ENCODE measurements at regions not wholly inside any gene's neighbourhood (a gene's known extent, or its start where the extent isn't known, plus 50 kb on each side); places are given as distances from the start of the nearest gene placed in this dataset.
A peak's percentile ranks its signal among the peaks of the same experiment; 100 is the strongest.

DNA sequence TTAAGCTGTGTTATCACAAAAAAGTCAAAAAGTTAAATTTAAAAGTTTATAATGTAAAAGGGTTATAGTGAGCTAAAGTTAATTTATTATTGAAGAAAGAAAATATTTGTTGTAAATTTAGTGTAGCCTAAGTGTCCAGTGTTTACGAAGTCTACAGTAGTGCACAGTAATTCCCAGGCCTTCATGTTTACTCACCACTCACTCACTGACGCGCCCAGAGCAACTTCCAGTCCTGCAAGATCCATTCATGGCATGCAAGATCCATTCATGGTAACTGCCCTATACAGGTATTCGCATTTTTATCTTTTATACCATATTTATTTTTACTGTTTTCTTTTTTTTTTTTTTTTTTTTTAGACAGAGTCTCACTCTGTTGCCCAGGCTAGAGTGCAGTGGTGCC lies 69.5 kb downstream of the TPRA1 start:
- Mint-ChIP-seq H3K27me3 (ENCODE audit: unreplicated experiment) (peaks cover 57% of the 10 kb centered on the region), H3K9me3 (ENCODE audit: unreplicated experiment) (peaks cover 12% of the 10 kb centered on the region), H3K4me3 (ENCODE audit: unreplicated experiment) (no peak overlapping the region), H3K27ac (ENCODE audit: unreplicated experiment) (no peak overlapping the region), H3K36me3 (ENCODE audit: unreplicated experiment) (no peaks in the 10 kb centered on the region), H3K4me1 (ENCODE audit: unreplicated experiment) (no peaks in the 10 kb centered on the region)
- TF ChIP-seq, protein P1, sequence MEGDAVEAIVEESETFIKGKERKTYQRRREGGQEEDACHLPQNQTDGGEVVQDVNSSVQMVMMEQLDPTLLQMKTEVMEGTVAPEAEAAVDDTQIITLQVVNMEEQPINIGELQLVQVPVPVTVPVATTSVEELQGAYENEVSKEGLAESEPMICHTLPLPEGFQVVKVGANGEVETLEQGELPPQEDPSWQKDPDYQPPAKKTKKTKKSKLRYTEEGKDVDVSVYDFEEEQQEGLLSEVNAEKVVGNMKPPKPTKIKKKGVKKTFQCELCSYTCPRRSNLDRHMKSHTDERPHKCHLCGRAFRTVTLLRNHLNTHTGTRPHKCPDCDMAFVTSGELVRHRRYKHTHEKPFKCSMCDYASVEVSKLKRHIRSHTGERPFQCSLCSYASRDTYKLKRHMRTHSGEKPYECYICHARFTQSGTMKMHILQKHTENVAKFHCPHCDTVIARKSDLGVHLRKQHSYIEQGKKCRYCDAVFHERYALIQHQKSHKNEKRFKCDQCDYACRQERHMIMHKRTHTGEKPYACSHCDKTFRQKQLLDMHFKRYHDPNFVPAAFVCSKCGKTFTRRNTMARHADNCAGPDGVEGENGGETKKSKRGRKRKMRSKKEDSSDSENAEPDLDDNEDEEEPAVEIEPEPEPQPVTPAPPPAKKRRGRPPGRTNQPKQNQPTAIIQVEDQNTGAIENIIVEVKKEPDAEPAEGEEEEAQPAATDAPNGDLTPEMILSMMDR (IDR thresholded peaks at IDR 0.05) = no peak
- no peak for DNase-seq (ENCODE audit: extremely low spot score, unreplicated experiment)

DNA sequence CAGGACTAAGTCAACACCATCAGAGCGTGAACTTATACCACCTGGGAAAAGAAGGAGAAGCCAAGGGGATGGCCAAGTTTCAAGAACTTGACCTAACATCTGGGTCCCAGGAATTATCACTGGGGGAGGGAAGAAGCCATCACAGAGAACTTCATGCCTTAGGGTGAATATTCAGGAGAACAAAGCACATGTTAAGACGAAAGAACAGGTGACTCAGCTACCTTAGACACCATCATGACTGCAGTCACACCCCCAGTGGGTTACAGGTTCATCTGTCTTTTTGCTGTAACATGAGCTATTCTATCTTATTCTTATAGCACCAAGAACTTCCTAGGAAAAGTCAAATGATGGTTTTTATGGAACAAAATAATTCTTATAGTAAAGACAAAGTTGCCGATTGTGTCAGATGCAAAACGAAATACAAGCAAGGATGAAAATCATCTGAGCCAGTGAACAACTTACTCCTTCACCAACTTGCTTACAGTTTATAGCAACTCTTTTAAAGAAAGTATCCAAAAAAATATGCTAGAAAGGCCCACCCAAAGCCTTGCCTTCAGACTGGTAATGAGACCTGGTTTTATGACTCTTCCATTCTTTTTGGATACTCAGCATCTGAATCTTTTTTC lies 72.0 kb downstream of the TPRA1 start:
- Mint-ChIP-seq H3K4me3 (ENCODE audit: unreplicated experiment) (no peak overlapping the region), H3K27me3 (ENCODE audit: unreplicated experiment) (peaks cover 59% of the 10 kb centered on the region), H3K4me1 (ENCODE audit: unreplicated experiment) (no peaks in the 10 kb centered on the region), H3K27ac (ENCODE audit: unreplicated experiment) (no peak overlapping the region), H3K36me3 (ENCODE audit: unreplicated experiment) (no peaks in the 10 kb centered on the region), H3K9me3 (ENCODE audit: unreplicated experiment) (peaks cover 12% of the 10 kb centered on the region)
- no peak for DNase-seq (ENCODE audit: extremely low spot score, unreplicated experiment)
- TF ChIP-seq, protein P1 (IDR thresholded peaks at IDR 0.05) = no peak

DNA sequence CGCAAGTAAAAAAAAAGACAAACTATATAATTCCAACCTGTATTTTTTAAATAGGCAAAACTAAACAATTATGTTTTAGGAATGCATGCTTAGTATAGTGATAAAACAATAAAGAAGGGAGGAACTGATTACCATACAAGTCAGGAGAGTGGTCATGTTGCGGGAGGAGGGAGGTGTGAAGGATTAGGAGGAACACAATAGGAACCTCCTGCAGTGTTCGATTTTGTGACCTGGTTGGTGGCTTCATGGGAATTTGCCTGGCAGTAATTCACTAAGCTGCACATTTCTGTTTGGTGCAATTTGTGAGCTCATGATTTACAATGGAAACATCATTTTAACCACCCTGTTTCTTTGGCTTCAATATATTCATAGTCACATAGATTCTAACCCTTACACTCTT lies 78.3 kb downstream of the TPRA1 start:
- Mint-ChIP-seq H3K9me3 (ENCODE audit: unreplicated experiment) (no peaks in the 10 kb centered on the region), H3K36me3 (ENCODE audit: unreplicated experiment) (no peaks in the 10 kb centered on the region), H3K27me3 (ENCODE audit: unreplicated experiment) (peaks cover 72% of the 10 kb centered on the region), H3K27ac (ENCODE audit: unreplicated experiment) (no peak overlapping the region), H3K4me1 (ENCODE audit: unreplicated experiment) (no peaks in the 10 kb centered on the region), H3K4me3 (ENCODE audit: unreplicated experiment) (no peak overlapping the region)
- DNase-seq (ENCODE audit: extremely low spot score, unreplicated experiment) = no peak
- TF ChIP-seq, protein P1 (IDR thresholded peaks at IDR 0.05) = no peak

DNA sequence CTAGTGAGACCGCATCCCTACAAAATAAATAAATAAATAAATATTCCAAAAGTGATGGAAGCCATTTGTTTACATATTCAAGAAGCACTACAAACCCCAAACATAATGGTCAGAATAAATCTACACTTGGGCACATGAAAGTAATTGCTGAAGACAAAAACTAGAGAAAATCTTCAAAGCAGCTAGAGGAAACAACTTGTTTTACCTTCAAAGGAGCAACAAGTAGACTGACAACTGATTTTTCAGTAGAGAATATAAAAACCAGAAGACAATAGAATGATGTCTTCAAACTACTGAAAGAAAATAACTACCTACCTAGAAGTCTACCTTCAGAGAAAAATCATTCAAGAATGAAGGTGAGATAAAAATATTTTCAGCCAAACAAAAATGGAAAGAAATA lies 89.4 kb downstream of the TPRA1 start:
- H3K4me1 Mint-ChIP-seq (ENCODE audit: unreplicated experiment) = no peaks in the 10 kb centered on the region
- H3K27ac Mint-ChIP-seq (ENCODE audit: unreplicated experiment) = no peak overlapping the region
- H3K36me3 Mint-ChIP-seq (ENCODE audit: unreplicated experiment) = no peaks in the 10 kb centered on the region
- H3K9me3 Mint-ChIP-seq (ENCODE audit: unreplicated experiment) = peaks cover 16% of the 10 kb centered on the region
- peaks cover 39% of the 10 kb centered on the region for H3K27me3 Mint-ChIP-seq (ENCODE audit: unreplicated experiment)
- TF ChIP-seq, protein P1 (IDR thresholded peaks at IDR 0.05) = no peak
- no peak overlapping the region for H3K4me3 Mint-ChIP-seq (ENCODE audit: unreplicated experiment)
- no peak for DNase-seq (ENCODE audit: extremely low spot score, unreplicated experiment)

DNA sequence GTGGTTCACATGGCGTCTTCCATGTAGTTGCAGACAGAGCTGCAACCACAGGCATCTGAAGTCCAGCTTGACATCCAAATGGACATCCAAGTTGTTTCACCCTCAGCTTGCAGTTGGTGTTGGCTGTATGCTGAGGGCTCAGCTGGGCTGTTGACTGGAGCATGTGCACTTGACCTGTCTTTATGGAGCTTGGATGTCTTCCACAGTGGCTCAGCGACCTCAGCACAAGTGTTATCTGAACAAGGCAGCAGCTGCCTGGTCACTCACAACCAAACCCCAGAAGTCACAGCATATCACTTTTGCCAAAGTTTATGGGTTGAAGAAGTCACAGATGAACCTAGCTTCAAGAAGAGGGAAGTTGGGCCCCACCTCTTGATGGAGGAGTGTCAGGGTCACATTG lies 92.9 kb downstream of the TPRA1 start:
- TF ChIP-seq, protein P1 (IDR thresholded peaks at IDR 0.05) = no peak
- peak; percentile 49 for DNase-seq (ENCODE audit: extremely low spot score, unreplicated experiment)
- H3K9me3 Mint-ChIP-seq (ENCODE audit: unreplicated experiment) = peaks cover 15% of the 10 kb centered on the region
- H3K4me1 Mint-ChIP-seq (ENCODE audit: unreplicated experiment) = no peaks in the 10 kb centered on the region
- no peaks in the 10 kb centered on the region for H3K36me3 Mint-ChIP-seq (ENCODE audit: unreplicated experiment)
- H3K27me3 Mint-ChIP-seq (ENCODE audit: unreplicated experiment) = peaks cover 29% of the 10 kb centered on the region
- H3K4me3 Mint-ChIP-seq (ENCODE audit: unreplicated experiment) = no peak overlapping the region
- no peak overlapping the region for H3K27ac Mint-ChIP-seq (ENCODE audit: unreplicated experiment)

Data from osteocyte (in vitro differentiated cells).